Activated B cell treated with CpG ODN at 0.5 μM for 24 hours (primary cell): ENCODE measurements at regions not wholly inside any gene's neighbourhood (a gene's known extent, or its start where the extent isn't known, plus 50 kb on each side); places are given as distances from the start of the nearest gene placed in this dataset.

ENCODE experiments used
- ATAC-seq: fragments of 200-7000 bp; cut with Tn5 transposase; one replicate; pipeline ENCODE4 v1.10.0; 2021; ENCODE audit warnings: low read depth, mild to moderate bottlenecking, moderate library complexity
- CTCF ChIA-PET: fragments of 350-600 bp; sonication (Branson Sonifier 250); formaldehyde crosslinking; loops from one replicate; lab custom pipeline; 2021; ENCODE audit warnings: antibody characterized with exemption; lab: Charles Lee
- POLR2A ChIA-PET: fragments of 350-600 bp; sonication (Branson Sonifier 250); formaldehyde crosslinking; loops from one replicate; lab custom pipeline; 2021; ENCODE audit warnings: antibody characterized with exemption; lab: Charles Lee
- DNase-seq: peaks from one replicate; pipeline ENCODE4 v3.0.0; 2022
- H3K27ac Mint-ChIP-seq: one replicate; pipeline ENCODE4 v1.8.0; 2020; ENCODE audit warnings: mixed read lengths
- H3K27me3 Mint-ChIP-seq: one replicate; pipeline ENCODE4 v1.8.0; 2021; ENCODE audit warnings: mixed read lengths
- H3K36me3 Mint-ChIP-seq: one replicate; pipeline ENCODE4 v1.8.0; 2021; ENCODE audit warnings: low read depth, mixed read lengths
- H3K4me1 Mint-ChIP-seq: one replicate; pipeline ENCODE4 v1.8.0; 2021; ENCODE audit warnings: mixed read lengths
- H3K4me3 Mint-ChIP-seq: one replicate; pipeline ENCODE4 v1.8.0; 2020; ENCODE audit warnings: mild to moderate bottlenecking, mixed read lengths
- H3K9me3 Mint-ChIP-seq: one replicate; pipeline ENCODE4 v1.8.0; 2020; ENCODE audit warnings: mixed read lengths
- CTCF ChIP-seq: fragments of 200-600 bp; IDR thresholded peaks from one replicate; pipeline ENCODE4 v1.8.0; 2022; ENCODE audit warnings: antibody characterized with exemption, mild to moderate bottlenecking
- intact Hi-C: fragments of 100-400 bp; cut with micrococcal nuclease; formaldehyde crosslinking; loops from one replicate; pipeline ENCODE4 v1.15.1; 2024

- POLR2A ChIA-PET = no interaction called here
- H3K4me3 Mint-ChIP-seq = no peak overlapping the region
- H3K36me3 Mint-ChIP-seq = no peaks in the 10 kb centered on the region
- DNase-seq (no peak), ATAC-seq (no peak)
- H3K27ac Mint-ChIP-seq = no peak overlapping the region
- H3K9me3 Mint-ChIP-seq = peaks cover 7% of the 10 kb centered on the region
- CTCF ChIA-PET = no interaction called here
- no peak for TF ChIP-seq CTCF
- intact Hi-C loops = no loop called here
- H3K4me1 Mint-ChIP-seq = no peaks in the 10 kb centered on the region
- H3K27me3 Mint-ChIP-seq = peaks cover 11% of the 10 kb centered on the region
These were observed 66.2 kb upstream of the EYA2 start for GRCh38 chr20:46828471-46828870.

DNA sequence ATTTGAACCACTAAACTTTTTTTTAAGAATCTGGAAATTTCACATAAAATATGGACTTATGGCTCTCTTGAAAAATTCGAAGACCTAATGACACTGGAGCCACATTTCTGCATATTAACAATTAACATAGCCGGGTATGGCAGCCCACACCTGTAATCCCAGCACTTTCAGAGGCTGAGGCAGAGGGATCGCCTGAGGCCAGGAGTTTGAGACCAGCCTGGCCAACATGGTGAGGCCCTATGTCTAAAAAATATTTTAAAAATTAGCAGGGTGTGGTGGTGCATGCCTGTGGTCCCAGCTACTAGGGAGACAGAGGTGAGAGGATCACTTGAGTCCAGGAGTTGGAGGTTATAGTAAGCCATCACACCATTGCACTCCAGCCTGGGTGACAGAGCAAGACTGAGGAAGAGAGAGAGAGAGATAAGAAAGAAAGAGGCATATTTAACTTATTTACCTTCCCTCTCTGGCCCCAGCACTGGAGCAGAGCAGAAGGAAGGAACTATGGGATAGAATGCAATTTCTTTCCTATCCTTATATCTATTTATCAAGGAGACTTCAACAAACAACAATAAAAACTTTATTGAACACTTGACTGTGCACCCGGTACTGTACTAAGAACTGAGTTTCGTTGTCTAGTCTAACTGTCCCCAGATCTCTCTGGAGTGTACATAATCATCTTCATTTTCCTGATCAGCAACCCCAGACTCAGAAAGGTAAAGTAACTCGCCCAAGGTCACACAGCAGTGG, 63.6 kb upstream of the EYA2 start:
- ATAC-seq (no peak), DNase-seq (no peak)
- H3K36me3 Mint-ChIP-seq = no peaks in the 10 kb centered on the region
- TF ChIP-seq CTCF = no peak
- ChIA-PET CTCF (no interaction called here), POLR2A (no interaction called here)
- no peaks in the 10 kb centered on the region for H3K4me1 Mint-ChIP-seq
- intact Hi-C loops = no loop called here
- H3K27ac Mint-ChIP-seq = no peak overlapping the region
- no peak overlapping the region for H3K4me3 Mint-ChIP-seq
- no peaks in the 10 kb centered on the region for H3K9me3 Mint-ChIP-seq
- peaks cover 7% of the 10 kb centered on the region for H3K27me3 Mint-ChIP-seq

DNA sequence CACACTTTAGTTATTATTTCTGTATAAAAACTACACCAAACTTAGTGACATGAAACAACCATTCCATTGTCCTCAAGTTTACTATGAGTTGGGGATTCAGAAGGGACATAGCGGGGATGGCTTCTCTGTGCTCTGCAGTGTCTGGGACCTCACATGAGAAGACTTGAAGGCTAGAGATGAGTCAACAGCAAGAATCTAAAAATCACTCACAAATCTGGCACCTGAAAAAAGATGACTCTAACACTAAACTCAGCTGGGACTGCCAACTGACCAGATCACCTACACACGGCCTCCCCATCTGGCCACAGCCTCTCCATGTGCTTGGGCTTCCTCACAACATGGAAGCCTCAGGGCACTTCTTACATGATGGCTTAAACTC, 63.0 kb upstream of the EYA2 start:
- no peak for TF ChIP-seq CTCF
- ChIA-PET CTCF (no interaction called here), POLR2A (no interaction called here)
- intact Hi-C loops = no loop called here
- no peak for ATAC-seq
- H3K4me3 Mint-ChIP-seq = no peak overlapping the region
- H3K36me3 Mint-ChIP-seq = no peaks in the 10 kb centered on the region
- H3K27ac Mint-ChIP-seq = no peak overlapping the region
- H3K27me3 Mint-ChIP-seq = peaks cover 9% of the 10 kb centered on the region
- no peak for DNase-seq
- no peaks in the 10 kb centered on the region for H3K9me3 Mint-ChIP-seq
- H3K4me1 Mint-ChIP-seq = no peaks in the 10 kb centered on the region

- H3K27me3 Mint-ChIP-seq = peaks cover 9% of the 10 kb centered on the region
- ATAC-seq = no peak
- H3K36me3 Mint-ChIP-seq = no peaks in the 10 kb centered on the region
- ChIA-PET POLR2A (no interaction called here), CTCF (no interaction called here)
- TF ChIP-seq CTCF = no peak
- no peak for DNase-seq
- intact Hi-C loops = no loop called here
- H3K4me3 Mint-ChIP-seq = no peak overlapping the region
- no peak overlapping the region for H3K27ac Mint-ChIP-seq
- no peaks in the 10 kb centered on the region for H3K9me3 Mint-ChIP-seq
- no peaks in the 10 kb centered on the region for H3K4me1 Mint-ChIP-seq
These were observed 62.1 kb upstream of the EYA2 start for GRCh38 chr20:46832555-46832954.

DNA sequence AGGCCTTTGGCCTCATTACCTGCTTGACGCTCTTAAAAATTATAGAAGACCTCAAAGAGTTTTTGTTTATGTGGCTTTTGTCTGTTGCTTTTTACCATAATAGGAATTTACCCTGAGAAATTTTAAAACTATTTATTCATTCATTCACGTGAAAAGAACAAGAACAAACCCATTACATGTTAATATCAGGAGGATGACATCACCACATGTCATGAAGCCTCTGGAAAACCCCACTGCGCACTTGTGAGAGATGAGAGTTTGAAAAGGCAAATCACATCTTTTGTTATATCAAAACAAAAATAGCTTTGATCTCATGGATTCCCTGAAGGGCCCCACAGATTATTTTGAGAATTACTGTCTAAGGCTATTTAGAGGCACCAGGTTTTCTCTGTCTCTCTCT, 61.3 kb upstream of the EYA2 start:
- ATAC-seq (no peak), DNase-seq (no peak)
- Mint-ChIP-seq H3K9me3 (no peaks in the 10 kb centered on the region), H3K27me3 (peaks cover 13% of the 10 kb centered on the region), H3K4me1 (no peaks in the 10 kb centered on the region), H3K27ac (no peak overlapping the region), H3K36me3 (no peaks in the 10 kb centered on the region), H3K4me3 (no peak overlapping the region)
- POLR2A ChIA-PET = no interaction called here
- intact Hi-C loops = loop anchor here (1.0 kb wide), 1 partner anchor 14 kb away; no protein-coding TSS in a partner anchor
- CTCF ChIA-PET = no interaction called here
- TF ChIP-seq CTCF = no peak
